Lower leg skin (tissue), 4 donors: ENCODE measurements at regions not wholly inside any gene's neighbourhood (a gene's known extent, or its start where the extent isn't known, plus 50 kb on each side); places are given as distances from the start of the nearest gene placed in this dataset.

Experiments used
- DNase-seq, 2 donors: peaks; one replicate each; pipeline ENCODE4 v3.0.0-alpha.2; 2019; ENCODE audit warnings: low spot score in 2 of 2
- H3K4me3 ChIP-seq: fragments of 200-600 bp; sonication (generic); 2 replicates; pipeline ENCODE4 v1.5.1; 2017; ENCODE audit warnings: mild to moderate bottlenecking, low read depth; ENCODE audit not compliant: poor library complexity, severe bottlenecking
- POLR2A ChIP-seq, 2 donors: fragments of 450-650 bp; IDR thresholded peaks; one replicate each; pipeline ENCODE4 v1.6.1; 2016 to 2017; ENCODE audit warnings: antibody characterized with exemption in 2 of 2, mild to moderate bottlenecking in 1 of 2, moderate library complexity in 1 of 2
- WGBS, 2 donors: methylation state at CpG; one replicate each; pipeline ENCODE4 v1.1.5; 2018; 5-methylcytosine and 5-hydroxymethylcytosine counted together
- intact Hi-C: fragments of 100-400 bp; cut with DNase I; formaldehyde crosslinking; loops from one replicate; pipeline ENCODE4 v1.15.0; 2023; ENCODE audit warnings: low total_unique reads
- TF ChIP-seq, protein P1 (sequence below), 3 donors: fragments of 450-650 bp; IDR thresholded peaks; one replicate each; pipeline ENCODE4 v1.5.1; 2016; ENCODE audit warnings: antibody characterized with exemption in 3 of 3, mild to moderate bottlenecking in 3 of 3, moderate library complexity in 2 of 3

DNA sequence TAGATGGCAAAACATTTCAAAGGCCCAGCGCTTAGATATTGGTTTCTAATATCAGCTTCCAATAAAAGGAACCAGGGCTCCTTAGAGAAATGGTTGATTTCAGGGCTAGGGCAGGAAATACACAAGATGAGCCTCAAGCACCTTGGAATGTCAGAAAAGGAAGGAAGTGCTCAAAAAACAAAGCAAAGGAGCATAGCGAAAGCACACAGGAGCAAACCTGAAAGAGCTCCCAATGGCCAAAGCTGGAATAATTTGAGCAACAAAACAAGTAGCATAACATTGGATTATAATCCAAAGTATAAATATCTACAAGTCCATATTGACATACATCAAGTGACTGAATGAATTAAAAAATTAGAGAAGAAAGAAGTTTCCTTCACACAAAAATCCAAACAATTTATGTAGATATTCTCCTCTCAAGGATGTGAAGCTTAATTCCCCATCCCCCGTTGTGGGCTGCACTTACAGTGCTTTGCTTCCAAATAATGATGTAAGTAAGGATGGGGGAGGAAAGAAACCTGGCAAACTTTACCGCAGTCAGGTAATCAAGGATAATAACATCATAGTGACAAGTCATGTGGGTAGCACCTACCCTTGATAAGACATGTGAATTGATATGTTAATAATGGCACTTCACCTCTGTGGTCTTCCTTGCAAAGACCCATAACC is 132.9 kb upstream of the DST start:
- no peak overlapping the region for H3K4me3 ChIP-seq
- 76 to 84% methylated on average over 4 of the region's 4 CpGs for WGBS, 2 donors
- no peak for TF ChIP-seq POLR2A (IDR thresholded peaks at IDR 0.05)
- TF ChIP-seq, protein P1, sequence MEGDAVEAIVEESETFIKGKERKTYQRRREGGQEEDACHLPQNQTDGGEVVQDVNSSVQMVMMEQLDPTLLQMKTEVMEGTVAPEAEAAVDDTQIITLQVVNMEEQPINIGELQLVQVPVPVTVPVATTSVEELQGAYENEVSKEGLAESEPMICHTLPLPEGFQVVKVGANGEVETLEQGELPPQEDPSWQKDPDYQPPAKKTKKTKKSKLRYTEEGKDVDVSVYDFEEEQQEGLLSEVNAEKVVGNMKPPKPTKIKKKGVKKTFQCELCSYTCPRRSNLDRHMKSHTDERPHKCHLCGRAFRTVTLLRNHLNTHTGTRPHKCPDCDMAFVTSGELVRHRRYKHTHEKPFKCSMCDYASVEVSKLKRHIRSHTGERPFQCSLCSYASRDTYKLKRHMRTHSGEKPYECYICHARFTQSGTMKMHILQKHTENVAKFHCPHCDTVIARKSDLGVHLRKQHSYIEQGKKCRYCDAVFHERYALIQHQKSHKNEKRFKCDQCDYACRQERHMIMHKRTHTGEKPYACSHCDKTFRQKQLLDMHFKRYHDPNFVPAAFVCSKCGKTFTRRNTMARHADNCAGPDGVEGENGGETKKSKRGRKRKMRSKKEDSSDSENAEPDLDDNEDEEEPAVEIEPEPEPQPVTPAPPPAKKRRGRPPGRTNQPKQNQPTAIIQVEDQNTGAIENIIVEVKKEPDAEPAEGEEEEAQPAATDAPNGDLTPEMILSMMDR (IDR thresholded peaks at IDR 0.05): no peak

DNA sequence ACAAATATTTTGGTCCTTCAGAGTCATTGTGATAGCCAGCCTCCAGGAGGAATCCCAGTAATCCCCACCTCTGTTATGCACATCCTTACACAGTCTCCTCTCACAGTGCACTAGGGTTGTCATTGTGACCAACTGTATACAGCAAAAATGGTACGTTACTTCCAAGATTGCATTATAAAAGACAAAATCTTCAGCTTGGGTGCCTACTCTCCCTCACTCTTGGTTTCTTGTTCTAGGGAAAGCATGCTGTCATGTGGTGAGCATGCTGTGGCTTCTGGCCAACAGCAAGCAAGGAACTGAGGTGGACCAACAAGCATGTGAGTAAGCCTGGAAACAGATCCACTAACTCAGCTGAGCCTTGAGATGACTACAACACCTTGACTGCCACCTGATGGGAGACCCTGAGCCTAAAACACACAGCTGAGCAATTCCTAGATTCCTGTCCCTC is 130.1 kb upstream of the DST start:
- no peak for DNase-seq
- intact Hi-C loops: no loop called here
- TF ChIP-seq, protein P1 (IDR thresholded peaks at IDR 0.05): no peak
- TF ChIP-seq POLR2A (IDR thresholded peaks at IDR 0.05): no peak
- H3K4me3 ChIP-seq: no peak overlapping the region
- 44 to 55% methylated on average over 1 of the region's 1 CpG for WGBS, 2 donors

More for the DNA sequence above, 132.9 kb upstream of the DST start:
- DNase-seq: no peak
- intact Hi-C loops: no loop called here

DNA sequence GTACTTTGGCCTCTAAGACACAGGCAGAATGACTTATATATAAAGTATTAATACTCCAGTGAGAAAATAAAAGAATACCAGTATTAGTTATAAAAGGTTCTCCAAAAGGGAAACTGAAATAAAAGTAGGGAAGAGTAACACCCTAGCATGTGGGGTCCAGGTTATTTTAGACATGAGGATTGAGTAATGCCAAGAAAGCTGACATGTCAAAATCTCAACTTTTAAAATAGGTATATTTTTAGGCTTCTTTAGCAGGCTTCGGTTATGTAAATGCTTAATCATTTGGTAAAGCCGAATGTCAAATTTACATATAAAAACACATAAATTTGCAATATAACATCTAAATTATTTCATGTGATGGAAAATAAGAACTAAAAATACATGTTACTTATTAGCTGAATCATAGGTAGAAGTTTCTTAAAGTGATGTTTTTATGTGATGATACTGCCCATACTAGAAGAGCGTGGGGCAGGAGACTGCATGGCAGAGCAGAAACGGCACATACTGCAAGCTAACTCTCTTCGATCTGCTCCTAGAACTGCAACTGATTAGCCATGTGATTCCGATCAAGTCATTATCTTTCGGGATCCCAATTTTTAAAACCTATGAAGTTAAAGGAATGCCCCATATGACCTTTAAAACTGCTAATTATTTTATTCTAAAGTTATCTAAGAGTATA is 129.4 kb upstream of the DST start:
- no peak for TF ChIP-seq POLR2A (IDR thresholded peaks at IDR 0.05)
- TF ChIP-seq, protein P1 (IDR thresholded peaks at IDR 0.05): no peak
- 69 to 77% methylated on average over 7 of the region's 7 CpGs for WGBS, 2 donors
- DNase-seq: no peak
- no peak overlapping the region for H3K4me3 ChIP-seq
- intact Hi-C loops: no loop called here

DNA sequence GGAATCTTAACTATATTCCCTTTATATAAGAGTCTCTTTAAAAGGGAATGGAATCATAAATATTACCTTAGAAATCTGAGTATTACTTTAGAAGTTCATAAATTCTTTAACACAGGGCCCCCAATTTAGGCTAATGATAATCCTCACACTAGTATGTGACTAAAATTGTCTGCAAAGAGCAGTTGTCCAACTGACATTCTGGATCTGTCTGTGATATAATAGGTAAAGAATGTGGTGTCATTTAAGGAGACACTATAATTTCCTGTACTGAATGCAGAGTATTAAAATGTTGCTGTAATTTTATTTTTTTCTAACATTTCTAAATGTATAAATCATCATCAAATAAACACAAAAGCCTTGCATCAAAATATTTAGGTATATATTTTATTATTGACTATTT is 128.5 kb upstream of the DST start:
- intact Hi-C loops: no loop called here
- no peak for DNase-seq
- no peak overlapping the region for H3K4me3 ChIP-seq
- TF ChIP-seq, protein P1 (IDR thresholded peaks at IDR 0.05): no peak
- TF ChIP-seq POLR2A (IDR thresholded peaks at IDR 0.05): no peak

DNA sequence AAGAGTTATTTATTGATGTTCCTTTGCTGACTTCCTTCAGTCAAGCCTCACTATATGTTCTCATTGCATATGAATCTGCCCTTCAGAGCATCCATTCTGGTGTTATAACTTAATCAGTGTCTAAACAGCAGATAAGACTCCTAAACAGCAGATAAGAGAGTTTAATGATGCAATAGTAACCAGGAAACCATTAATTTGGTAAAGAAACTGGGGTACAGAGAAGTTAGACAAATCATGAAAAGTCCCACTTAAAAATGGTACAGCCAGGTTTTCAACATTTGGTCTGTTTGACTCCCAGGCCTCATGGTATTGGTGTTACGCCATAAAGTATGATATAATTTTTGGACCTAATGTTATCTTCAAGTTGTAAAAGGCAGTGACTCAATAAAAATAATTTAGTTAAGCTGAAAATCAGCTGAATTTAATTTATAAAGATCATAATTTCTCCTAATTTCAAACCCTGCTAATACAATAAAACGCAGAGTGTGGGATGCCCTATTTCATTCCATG is 127.4 kb upstream of the DST start:
- no peak for DNase-seq
- 74 to 76% methylated on average over 2 of the region's 2 CpGs for WGBS, 2 donors
- intact Hi-C loops: no loop called here
- TF ChIP-seq POLR2A (IDR thresholded peaks at IDR 0.05): no peak
- TF ChIP-seq, protein P1 (IDR thresholded peaks at IDR 0.05): no peak
- H3K4me3 ChIP-seq: no peak overlapping the region
